Vagina (tissue), 2 donors: ENCODE measurements at regions not wholly inside any gene's neighbourhood (a gene's known extent, or its start where the extent isn't known, plus 50 kb on each side); places are given as distances from the start of the nearest gene placed in this dataset.

Experiments used
- POLR2A ChIP-seq, 2 donors: fragments of 450-650 bp; IDR thresholded peaks; one replicate each; pipeline ENCODE4 v1.6.1; 2017; ENCODE audit warnings: antibody characterized with exemption in 2 of 2, mild to moderate bottlenecking in 2 of 2, moderate library complexity in 2 of 2
- TF ChIP-seq, protein P1 (sequence below), 3 experiments: fragments of 450-650 bp in 2 of 3; fragments of 200-600 bp in 1 of 3; sonication (generic) in 1 of 3; IDR thresholded peaks; one replicate each; pipeline ENCODE4 v1.5.1; 2017 to 2019; ENCODE audit warnings: antibody characterized with exemption in 3 of 3, mild to moderate bottlenecking in 2 of 3, moderate library complexity in 2 of 3

DNA sequence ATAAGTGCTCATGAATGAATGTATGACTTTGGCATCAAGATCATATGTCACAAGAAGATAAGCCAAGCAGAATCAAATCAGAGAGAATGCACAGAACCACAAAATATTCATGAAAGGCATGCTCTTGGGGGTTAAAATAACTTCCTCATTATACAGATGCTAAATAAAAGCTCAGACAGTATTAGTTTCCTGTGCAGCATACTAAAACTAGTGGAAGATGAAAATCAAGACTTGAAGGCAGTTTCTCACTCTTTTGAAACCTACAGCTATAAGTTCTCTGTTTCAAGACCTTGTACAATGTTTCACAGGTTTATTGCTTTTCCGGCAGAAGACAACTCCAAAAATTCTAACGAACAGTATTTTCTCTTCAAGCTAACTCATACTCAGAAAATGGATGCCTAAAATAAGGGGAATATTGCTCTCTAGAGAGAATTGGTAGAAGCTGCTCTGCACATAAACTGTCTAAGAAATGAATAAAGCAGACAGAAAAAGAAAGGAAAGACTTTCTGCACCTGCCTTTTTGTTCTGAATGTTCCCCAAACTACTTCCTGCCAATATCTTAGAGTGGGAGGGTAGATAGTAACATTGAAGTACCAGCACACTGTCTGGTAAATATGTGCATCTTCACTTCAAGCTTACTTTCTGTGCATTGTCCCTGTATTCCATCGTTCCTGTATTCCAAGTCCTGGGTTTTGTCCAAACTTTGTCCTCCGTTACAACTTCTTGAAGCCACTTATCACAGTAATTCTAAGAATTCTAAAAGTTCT is 639.4 kb upstream of the FAT3 start:
- TF ChIP-seq, protein P1, sequence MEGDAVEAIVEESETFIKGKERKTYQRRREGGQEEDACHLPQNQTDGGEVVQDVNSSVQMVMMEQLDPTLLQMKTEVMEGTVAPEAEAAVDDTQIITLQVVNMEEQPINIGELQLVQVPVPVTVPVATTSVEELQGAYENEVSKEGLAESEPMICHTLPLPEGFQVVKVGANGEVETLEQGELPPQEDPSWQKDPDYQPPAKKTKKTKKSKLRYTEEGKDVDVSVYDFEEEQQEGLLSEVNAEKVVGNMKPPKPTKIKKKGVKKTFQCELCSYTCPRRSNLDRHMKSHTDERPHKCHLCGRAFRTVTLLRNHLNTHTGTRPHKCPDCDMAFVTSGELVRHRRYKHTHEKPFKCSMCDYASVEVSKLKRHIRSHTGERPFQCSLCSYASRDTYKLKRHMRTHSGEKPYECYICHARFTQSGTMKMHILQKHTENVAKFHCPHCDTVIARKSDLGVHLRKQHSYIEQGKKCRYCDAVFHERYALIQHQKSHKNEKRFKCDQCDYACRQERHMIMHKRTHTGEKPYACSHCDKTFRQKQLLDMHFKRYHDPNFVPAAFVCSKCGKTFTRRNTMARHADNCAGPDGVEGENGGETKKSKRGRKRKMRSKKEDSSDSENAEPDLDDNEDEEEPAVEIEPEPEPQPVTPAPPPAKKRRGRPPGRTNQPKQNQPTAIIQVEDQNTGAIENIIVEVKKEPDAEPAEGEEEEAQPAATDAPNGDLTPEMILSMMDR (IDR thresholded peaks at IDR 0.05), result no peak
- no peak for TF ChIP-seq POLR2A (IDR thresholded peaks at IDR 0.05)
